ENCODE measurements at regions not wholly inside any gene's neighbourhood (a gene's known extent, or its start where the extent isn't known, plus 50 kb on each side); places are given as distances from the start of the nearest gene placed in this dataset.
"Not testable (repeated sequence)": the region's sequence is repeated elsewhere in the genome, so short reads cannot be mapped to it uniquely, and the experiment has no call there.

- no peak for DNase-seq (ENCODE audit: low read depth)
Observed at GRCh38 chr1:164443166-164443565, 115.8 kb upstream of the PBX1 start.

GRCh38 chr1:164443836-164444235 is 115.1 kb upstream of the PBX1 start:
- no peak for DNase-seq (ENCODE audit: low read depth)

GRCh38 chr1:164446020-164446419 is 113.0 kb upstream of the PBX1 start:
- no peak for DNase-seq (ENCODE audit: low read depth)

GRCh38 chr1:164452549-164452948 is 106.4 kb upstream of the PBX1 start:
- no peak for DNase-seq (ENCODE audit: low read depth)

GRCh38 chr1:164456272-164456671 is 102.7 kb upstream of the PBX1 start:
- DNase-seq (ENCODE audit: low read depth): no peak

- not testable (repeated sequence) for DNase-seq (ENCODE audit: low read depth)
Observed at GRCh38 chr1:164459176-164459575, 99.8 kb upstream of the PBX1 start.

GRCh38 chr1:164466001-164466421 is 93.0 kb upstream of the PBX1 start:
- no peak for DNase-seq (ENCODE audit: low read depth)

- DNase-seq (ENCODE audit: low read depth): no peak
Observed at GRCh38 chr1:164466429-164466828, 92.6 kb upstream of the PBX1 start.

GRCh38 chr1:164470996-164471395 is 88.0 kb upstream of the PBX1 start:
- DNase-seq (ENCODE audit: low read depth): no peak

GRCh38 chr1:164472841-164473240 is 86.1 kb upstream of the PBX1 start:
- DNase-seq (ENCODE audit: low read depth): no peak

- DNase-seq (ENCODE audit: low read depth): no peak
Observed at GRCh38 chr1:164473544-164473943, 85.4 kb upstream of the PBX1 start.

- no peak for DNase-seq (ENCODE audit: low read depth)
Observed at GRCh38 chr1:164475834-164476233, 83.2 kb upstream of the PBX1 start.

- DNase-seq (ENCODE audit: low read depth): no peak
Observed at GRCh38 chr1:164477343-164477742, 81.6 kb upstream of the PBX1 start.

- no peak for DNase-seq (ENCODE audit: low read depth)
Observed at GRCh38 chr1:164479242-164479641, 79.7 kb upstream of the PBX1 start.

GRCh38 chr1:164480285-164480907 is 78.6 kb upstream of the PBX1 start:
- DNase-seq (ENCODE audit: low read depth): no peak

GRCh38 chr1:164495905-164496304 is 63.1 kb upstream of the PBX1 start:
- DNase-seq (ENCODE audit: low read depth): no peak

GRCh38 chr1:164498792-164499191 is 60.2 kb upstream of the PBX1 start:
- DNase-seq (ENCODE audit: low read depth): no peak

GRCh38 chr1:164504749-164505148 is 54.2 kb upstream of the PBX1 start:
- DNase-seq (ENCODE audit: low read depth): no peak
